GM12878 (cell line): ENCODE measurements at regions not wholly inside any gene's neighbourhood (a gene's known extent, or its start where the extent isn't known, plus 50 kb on each side); places are given as distances from the start of the nearest gene placed in this dataset.

Source experiments
- ATAC-seq: fragments of 200-7000 bp; cut with Tn5 transposase; 3 replicates; pipeline ENCODE4 v1.9.1; 2020; ENCODE audit warnings: mild to moderate bottlenecking, moderate library complexity
- BruUV-seq: library from RNA; stranded (reverse); fragments of 400-500 nt; replicated peaks from 2 replicates; lab custom pipeline; 2021; lab: Mats Ljungman, UMichigan
- CTCF ChIA-PET: fragments of 300-600 bp; sonication (Branson Sonifier 250); formaldehyde crosslinking; extraction: SDS; loops from one replicate; lab custom pipeline; 2021; ENCODE audit warnings: inconsistent platforms; lab: Yijun Ruan, JAX
- POLR2A ChIA-PET: fragments of 350-600 bp; formaldehyde crosslinking; extraction: SDS; loops from one replicate; lab custom pipeline; 2021; ENCODE audit warnings: inconsistent platforms; lab: Charles Lee
- RAD21 ChIA-PET: fragments of 300-600 bp; sonication (Branson Sonifier 250); formaldehyde crosslinking; loops from one replicate; lab custom pipeline; 2023; ENCODE audit warnings: antibody characterized with exemption; ENCODE audit not compliant: unreplicated experiment; lab: Charles Lee
- SMC1A ChIA-PET: fragments of 300-600 bp; sonication (Branson Sonifier 250); formaldehyde crosslinking; loops from one replicate; lab custom pipeline; 2023; ENCODE audit not compliant: unreplicated experiment, uncharacterized antibody; lab: Charles Lee
- DNase-seq: peaks from one replicate; pipeline ENCODE4 v3.0.0-alpha.2; 2011; ENCODE audit warnings: low read depth, low spot score
- FAIRE-seq: peaks from 3 replicates; lab custom pipeline; 2011; peaks lifted over from hg19 to GRCh38; lab: Jason Lieb, UNC
- H2AFZ ChIP-seq: 2 replicates; pipeline ENCODE4 v1.6.0; 2011; ENCODE audit warnings: low read depth, low read length, control low read depth; ENCODE audit not compliant: control insufficient read depth
- H3K27ac ChIP-seq: 2 replicates; pipeline ENCODE4 v1.5.1; 2011; ENCODE audit warnings: control low read depth; ENCODE audit not compliant: control insufficient read depth, insufficient read depth
- H3K27me3 ChIP-seq, 2 experiments: replicated peaks in 1 of 2; 2 replicates each; pipeline versions ENCODE4 v1.6.0 to v1.6.1; 2011; ENCODE audit warnings: low read length in 1 of 2; ENCODE audit not compliant: control insufficient read depth in 2 of 2, insufficient read depth in 2 of 2
- H3K36me3 ChIP-seq, 2 experiments: 2 replicates each; pipeline ENCODE4 v1.5.1; 2011; ENCODE audit warnings: low read length in 1 of 2; ENCODE audit not compliant: control insufficient read depth in 2 of 2, insufficient read depth in 2 of 2
- H3K4me1 ChIP-seq: 2 replicates; pipeline ENCODE4 v1.6.1; 2011; ENCODE audit warnings: mild to moderate bottlenecking, low read length, moderate library complexity, mixed read lengths; ENCODE audit not compliant: control insufficient read depth, insufficient read depth
- H3K4me2 ChIP-seq: 2 replicates; pipeline ENCODE4 v1.6.0; 2011; ENCODE audit warnings: control low read depth; ENCODE audit not compliant: control insufficient read depth, insufficient read depth
- H3K4me3 ChIP-seq: fragments of 200-600 bp; sonication (generic); 2 replicates; pipeline ENCODE4 v1.5.1; 2016
- H3K79me2 ChIP-seq: 2 replicates; pipeline ENCODE4 v1.6.0; 2011; ENCODE audit warnings: low read length; ENCODE audit not compliant: control insufficient read depth, insufficient read depth
- H3K9ac ChIP-seq: 2 replicates; pipeline ENCODE4 v1.8.0; 2011; ENCODE audit warnings: low read length, control low read depth, mixed read lengths; ENCODE audit not compliant: control insufficient read depth, insufficient read depth
- H3K9me3 ChIP-seq: replicated peaks from 3 replicates; pipeline ENCODE4 v1.5.1; 2011; ENCODE audit warnings: mild to moderate bottlenecking, low read length; ENCODE audit not compliant: control insufficient read depth, insufficient read depth
- H4K20me1 ChIP-seq: 2 replicates; pipeline ENCODE4 v1.6.0; 2011; ENCODE audit not compliant: control insufficient read depth, insufficient read depth
- BACH1 ChIP-seq: fragments of 450-650 bp; IDR thresholded peaks from 2 replicates; pipeline ENCODE4 v1.6.1; 2017; ENCODE audit warnings: mild to moderate bottlenecking, borderline replicate concordance
- BCL11A ChIP-seq: IDR thresholded peaks from 2 replicates; pipeline ENCODE4 v1.6.1; 2011; ENCODE audit warnings: low read depth, low read length
- BMI1 ChIP-seq: fragments of 450-650 bp; IDR thresholded peaks from 2 replicates; pipeline ENCODE4 v1.6.1; 2016; ENCODE audit warnings: mild to moderate bottlenecking, moderate library complexity, borderline replicate concordance
- DPF2 ChIP-seq: fragments of 450-650 bp; IDR thresholded peaks from 2 replicates; pipeline ENCODE4 v1.6.1; 2017; ENCODE audit warnings: mild to moderate bottlenecking
- HCFC1 ChIP-seq: fragments of 150-350 bp; IDR thresholded peaks from 2 replicates; pipeline ENCODE4 v1.6.1; 2014; ENCODE audit warnings: low read length
- HDGF ChIP-seq: fragments of 450-650 bp; IDR thresholded peaks from 2 replicates; pipeline ENCODE4 v1.6.1; 2016; ENCODE audit warnings: antibody characterized with exemption
- IKZF1 ChIP-seq: fragments of 450-650 bp; conservative IDR thresholded peaks from 2 replicates; pipeline ENCODE4 v1.6.1; 2017; ENCODE audit warnings: antibody characterized with exemption, mild to moderate bottlenecking
- KAT2A ChIP-seq: conservative IDR thresholded peaks from 2 replicates; pipeline ENCODE4 v1.6.1; 2011; ENCODE audit warnings: low read depth, low read length; ENCODE audit not compliant: control insufficient read depth
- MTA3 ChIP-seq: IDR thresholded peaks from 2 replicates; pipeline ENCODE4 v1.6.1; 2012; ENCODE audit warnings: low read length, inconsistent platforms, borderline replicate concordance
- NFYB ChIP-seq: IDR thresholded peaks from 2 replicates; pipeline ENCODE4 v1.6.1; 2011; ENCODE audit warnings: low read depth, mild to moderate bottlenecking, low read length, improper control_type of control experiment, moderate library complexity; ENCODE audit not compliant: insufficient read depth
- RCOR1 ChIP-seq: conservative IDR thresholded peaks from 2 replicates; pipeline ENCODE4 v1.6.1; 2012; ENCODE audit warnings: low read depth, low read length, improper control_type of control experiment
- SPI1 ChIP-seq: IDR thresholded peaks from 2 replicates; pipeline ENCODE4 v1.6.1; 2011; ENCODE audit warnings: low read depth, mild to moderate bottlenecking, low read length, moderate library complexity, borderline replicate concordance; ENCODE audit not compliant: insufficient read depth
- SREBF2 ChIP-seq: IDR thresholded peaks from 2 replicates; pipeline ENCODE4 v1.6.1; 2012; ENCODE audit warnings: mild to moderate bottlenecking, low read length
- STAT1 ChIP-seq: fragments of 450-650 bp; conservative IDR thresholded peaks from 2 replicates; pipeline ENCODE4 v1.6.1; 2014; ENCODE audit warnings: antibody characterized with exemption, mild to moderate bottlenecking
- TBL1XR1 ChIP-seq: IDR thresholded peaks from 2 replicates; pipeline ENCODE4 v1.6.1; 2012; ENCODE audit warnings: low read depth, low read length, improper control_type of control experiment
- TCF7 ChIP-seq: IDR thresholded peaks from 2 replicates; pipeline ENCODE4 v1.6.1; 2014; ENCODE audit warnings: antibody characterized with exemption, borderline replicate concordance
- WGBS: methylation state at CpG from one replicate; pipeline ENCODE4 v1.1.6; 2016; ENCODE audit warnings: low lambda C conversion rate; ENCODE audit not compliant: insufficient replicate concordance, insufficient coverage; ENCODE audit errors: missing lambda C conversion rate; 5-methylcytosine and 5-hydroxymethylcytosine counted together
- in situ Hi-C: fragments of 300-500 bp; cut with MboI; formaldehyde crosslinking; loops from 9 replicates; pipeline ENCODE4 v1.14.3; 2018; ENCODE audit warnings: mixed read lengths
- intact Hi-C: fragments of 100-400 bp; cut with micrococcal nuclease; formaldehyde crosslinking; loops from one replicate; pipeline ENCODE4 v1.14.2; 2022; ENCODE audit not compliant: unreplicated experiment
- TF ChIP-seq, protein P1 (sequence below): fragments of 450-650 bp; IDR thresholded peaks from 2 replicates; pipeline ENCODE4 v1.6.1; 2017; ENCODE audit warnings: low read depth, mild to moderate bottlenecking, moderate library complexity
- TF ChIP-seq, protein P2 (sequence below): IDR thresholded peaks from 2 replicates; pipeline ENCODE4 v1.6.1; 2011; ENCODE audit warnings: low read depth, low read length, improper control_type of control experiment, borderline replicate concordance
- TF ChIP-seq, protein P3 (sequence below): fragments of 450-650 bp; formaldehyde crosslinking; IDR thresholded peaks from 2 replicates; pipeline ENCODE4 v1.5.0; 2022; ENCODE audit warnings: mild to moderate bottlenecking, missing genetic modification characterization
- TF ChIP-seq, protein P4 (sequence below): fragments of 450-650 bp; IDR thresholded peaks from 2 replicates; pipeline ENCODE4 v1.6.1; 2017; ENCODE audit warnings: mild to moderate bottlenecking

DNA sequence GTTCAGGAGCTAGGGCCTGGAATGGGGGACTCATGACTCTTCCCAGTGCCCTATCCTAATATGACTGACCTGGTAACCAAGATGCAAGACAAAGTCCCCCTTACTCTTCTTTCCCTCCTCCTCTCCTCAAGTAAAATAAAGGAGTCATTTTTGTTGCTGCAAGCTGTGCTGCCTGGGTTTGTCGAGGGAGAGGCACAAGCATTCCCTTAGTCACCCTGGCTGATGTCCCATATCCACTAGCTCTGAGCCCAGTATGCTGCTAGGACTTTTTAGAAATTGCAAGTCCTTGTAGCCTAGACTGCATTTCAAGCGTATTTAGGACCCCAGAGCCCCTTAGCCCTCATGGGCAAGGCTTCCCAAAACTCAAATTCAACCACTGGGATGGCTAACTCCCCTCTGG is 338.5 kb upstream of the SETBP1 start:
- BruUV-seq, result no TSS peak
- no peak overlapping the region for H2AFZ ChIP-seq
- ChIA-PET POLR2A (no interaction called here), RAD21 (no interaction called here), CTCF (no interaction called here), SMC1A (no interaction called here)
- no peaks in the 10 kb centered on the region for H3K36me3 ChIP-seq
- no peak overlapping the region for H3K4me3 ChIP-seq
- no peak overlapping the region for H3K27ac ChIP-seq
- DNase-seq (no peak), FAIRE-seq (no peak), ATAC-seq (no peak)
- no peak overlapping the region for H3K4me2 ChIP-seq
- H3K4me1 ChIP-seq, result no peaks in the 10 kb centered on the region
- in situ Hi-C loops, result no loop called here
- H3K27me3 ChIP-seq, result no peaks in the 10 kb centered on the region
- H3K9ac ChIP-seq, result no peak overlapping the region
- TF ChIP-seq, protein P1, sequence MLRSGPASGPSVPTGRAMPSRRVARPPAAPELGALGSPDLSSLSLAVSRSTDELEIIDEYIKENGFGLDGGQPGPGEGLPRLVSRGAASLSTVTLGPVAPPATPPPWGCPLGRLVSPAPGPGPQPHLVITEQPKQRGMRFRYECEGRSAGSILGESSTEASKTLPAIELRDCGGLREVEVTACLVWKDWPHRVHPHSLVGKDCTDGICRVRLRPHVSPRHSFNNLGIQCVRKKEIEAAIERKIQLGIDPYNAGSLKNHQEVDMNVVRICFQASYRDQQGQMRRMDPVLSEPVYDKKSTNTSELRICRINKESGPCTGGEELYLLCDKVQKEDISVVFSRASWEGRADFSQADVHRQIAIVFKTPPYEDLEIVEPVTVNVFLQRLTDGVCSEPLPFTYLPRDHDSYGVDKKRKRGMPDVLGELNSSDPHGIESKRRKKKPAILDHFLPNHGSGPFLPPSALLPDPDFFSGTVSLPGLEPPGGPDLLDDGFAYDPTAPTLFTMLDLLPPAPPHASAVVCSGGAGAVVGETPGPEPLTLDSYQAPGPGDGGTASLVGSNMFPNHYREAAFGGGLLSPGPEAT, result no peak
- TF ChIP-seq BCL11A (no peak), HCFC1 (no peak), BACH1 (no peak), SPI1 (no peak), NFYB (no peak), IKZF1 (no peak), HDGF (no peak), MTA3 (no peak), TCF7 (no peak), DPF2 (no peak), RCOR1 (no peak), TBL1XR1 (no peak), SREBF2 (no peak), BMI1 (no peak), KAT2A (no peak), STAT1 (no peak)
- TF ChIP-seq, protein P2, sequence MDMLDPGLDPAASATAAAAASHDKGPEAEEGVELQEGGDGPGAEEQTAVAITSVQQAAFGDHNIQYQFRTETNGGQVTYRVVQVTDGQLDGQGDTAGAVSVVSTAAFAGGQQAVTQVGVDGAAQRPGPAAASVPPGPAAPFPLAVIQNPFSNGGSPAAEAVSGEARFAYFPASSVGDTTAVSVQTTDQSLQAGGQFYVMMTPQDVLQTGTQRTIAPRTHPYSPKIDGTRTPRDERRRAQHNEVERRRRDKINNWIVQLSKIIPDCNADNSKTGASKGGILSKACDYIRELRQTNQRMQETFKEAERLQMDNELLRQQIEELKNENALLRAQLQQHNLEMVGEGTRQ, result no peak
- TF ChIP-seq, protein P3, sequence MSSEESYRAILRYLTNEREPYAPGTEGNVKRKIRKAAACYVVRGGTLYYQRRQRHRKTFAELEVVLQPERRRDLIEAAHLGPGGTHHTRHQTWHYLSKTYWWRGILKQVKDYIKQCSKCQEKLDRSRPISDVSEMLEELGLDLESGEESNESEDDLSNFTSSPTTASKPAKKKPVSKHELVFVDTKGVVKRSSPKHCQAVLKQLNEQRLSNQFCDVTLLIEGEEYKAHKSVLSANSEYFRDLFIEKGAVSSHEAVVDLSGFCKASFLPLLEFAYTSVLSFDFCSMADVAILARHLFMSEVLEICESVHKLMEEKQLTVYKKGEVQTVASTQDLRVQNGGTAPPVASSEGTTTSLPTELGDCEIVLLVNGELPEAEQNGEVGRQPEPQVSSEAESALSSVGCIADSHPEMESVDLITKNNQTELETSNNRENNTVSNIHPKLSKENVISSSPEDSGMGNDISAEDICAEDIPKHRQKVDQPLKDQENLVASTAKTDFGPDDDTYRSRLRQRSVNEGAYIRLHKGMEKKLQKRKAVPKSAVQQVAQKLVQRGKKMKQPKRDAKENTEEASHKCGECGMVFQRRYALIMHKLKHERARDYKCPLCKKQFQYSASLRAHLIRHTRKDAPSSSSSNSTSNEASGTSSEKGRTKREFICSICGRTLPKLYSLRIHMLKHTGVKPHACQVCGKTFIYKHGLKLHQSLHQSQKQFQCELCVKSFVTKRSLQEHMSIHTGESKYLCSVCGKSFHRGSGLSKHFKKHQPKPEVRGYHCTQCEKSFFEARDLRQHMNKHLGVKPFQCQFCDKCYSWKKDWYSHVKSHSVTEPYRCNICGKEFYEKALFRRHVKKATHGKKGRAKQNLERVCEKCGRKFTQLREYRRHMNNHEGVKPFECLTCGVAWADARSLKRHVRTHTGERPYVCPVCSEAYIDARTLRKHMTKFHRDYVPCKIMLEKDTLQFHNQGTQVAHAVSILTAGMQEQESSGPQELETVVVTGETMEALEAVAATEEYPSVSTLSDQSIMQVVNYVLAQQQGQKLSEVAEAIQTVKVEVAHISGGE (CRISPR knock-in tag), result no peak
- TF ChIP-seq, protein P4, sequence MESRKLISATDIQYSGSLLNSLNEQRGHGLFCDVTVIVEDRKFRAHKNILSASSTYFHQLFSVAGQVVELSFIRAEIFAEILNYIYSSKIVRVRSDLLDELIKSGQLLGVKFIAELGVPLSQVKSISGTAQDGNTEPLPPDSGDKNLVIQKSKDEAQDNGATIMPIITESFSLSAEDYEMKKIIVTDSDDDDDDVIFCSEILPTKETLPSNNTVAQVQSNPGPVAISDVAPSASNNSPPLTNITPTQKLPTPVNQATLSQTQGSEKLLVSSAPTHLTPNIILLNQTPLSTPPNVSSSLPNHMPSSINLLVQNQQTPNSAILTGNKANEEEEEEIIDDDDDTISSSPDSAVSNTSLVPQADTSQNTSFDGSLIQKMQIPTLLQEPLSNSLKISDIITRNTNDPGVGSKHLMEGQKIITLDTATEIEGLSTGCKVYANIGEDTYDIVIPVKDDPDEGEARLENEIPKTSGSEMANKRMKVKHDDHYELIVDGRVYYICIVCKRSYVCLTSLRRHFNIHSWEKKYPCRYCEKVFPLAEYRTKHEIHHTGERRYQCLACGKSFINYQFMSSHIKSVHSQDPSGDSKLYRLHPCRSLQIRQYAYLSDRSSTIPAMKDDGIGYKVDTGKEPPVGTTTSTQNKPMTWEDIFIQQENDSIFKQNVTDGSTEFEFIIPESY, result no peak
- H4K20me1 ChIP-seq, result no peaks in the 10 kb centered on the region
- H3K9me3 ChIP-seq, result no peaks in the 10 kb centered on the region
- intact Hi-C loops, result no loop called here
- no peaks in the 10 kb centered on the region for H3K79me2 ChIP-seq
- 5% methylated on average over 2 of the region's 2 CpGs for WGBS
